HG02571 (cell line): ENCODE measurements at regions not wholly inside any gene's neighbourhood (a gene's known extent, or its start where the extent isn't known, plus 50 kb on each side); places are given as distances from the start of the nearest gene placed in this dataset.

Source experiments
- ATAC-seq: cut with Tn5 transposase; IDR thresholded peaks from one replicate; pipeline ENCODE4 v1.9.1; 2021; ENCODE audit warnings: mild to moderate bottlenecking, moderate library complexity; ENCODE audit not compliant: unreplicated experiment

DNA sequence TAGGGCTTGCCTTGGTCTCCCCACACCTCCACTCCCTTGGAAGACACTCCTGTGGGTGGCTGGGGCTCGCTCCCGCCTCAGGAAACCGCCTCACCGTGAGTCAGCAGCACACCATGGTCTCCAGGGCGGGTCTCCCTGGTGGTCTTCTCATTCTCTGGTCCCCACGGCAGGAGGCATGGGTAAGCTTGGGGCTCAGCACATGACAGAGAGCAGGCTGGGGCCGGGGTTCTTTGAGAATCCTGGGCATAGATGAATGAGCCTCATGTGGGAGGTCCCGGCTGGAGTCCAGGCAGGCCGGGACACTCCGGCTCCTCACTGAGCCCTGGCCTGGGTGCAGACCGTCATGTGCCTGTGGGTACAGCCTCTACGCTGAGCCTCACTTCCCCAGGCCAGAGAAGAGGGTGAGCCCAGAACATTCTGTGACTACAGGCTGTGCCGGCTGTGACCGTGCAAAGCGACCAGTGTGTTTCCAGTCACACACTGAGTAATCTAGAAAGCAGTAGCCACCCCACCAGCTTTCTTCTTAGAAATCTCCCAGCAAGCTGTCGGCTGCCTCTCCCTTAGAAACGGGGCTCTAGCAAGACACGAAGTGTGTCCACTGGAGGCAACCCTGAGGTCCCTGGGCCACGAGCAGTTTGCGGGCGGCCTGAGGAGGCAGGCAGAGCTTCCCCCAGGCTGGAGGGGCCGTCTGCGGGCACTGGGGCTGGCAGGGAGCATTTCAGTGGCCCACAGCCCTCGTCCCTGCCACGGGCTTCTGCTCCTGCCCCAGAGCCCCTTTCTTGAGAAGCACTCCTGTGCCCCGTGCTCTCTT is 93.1 kb downstream of the RHOB start:
- no peak for ATAC-seq

DNA sequence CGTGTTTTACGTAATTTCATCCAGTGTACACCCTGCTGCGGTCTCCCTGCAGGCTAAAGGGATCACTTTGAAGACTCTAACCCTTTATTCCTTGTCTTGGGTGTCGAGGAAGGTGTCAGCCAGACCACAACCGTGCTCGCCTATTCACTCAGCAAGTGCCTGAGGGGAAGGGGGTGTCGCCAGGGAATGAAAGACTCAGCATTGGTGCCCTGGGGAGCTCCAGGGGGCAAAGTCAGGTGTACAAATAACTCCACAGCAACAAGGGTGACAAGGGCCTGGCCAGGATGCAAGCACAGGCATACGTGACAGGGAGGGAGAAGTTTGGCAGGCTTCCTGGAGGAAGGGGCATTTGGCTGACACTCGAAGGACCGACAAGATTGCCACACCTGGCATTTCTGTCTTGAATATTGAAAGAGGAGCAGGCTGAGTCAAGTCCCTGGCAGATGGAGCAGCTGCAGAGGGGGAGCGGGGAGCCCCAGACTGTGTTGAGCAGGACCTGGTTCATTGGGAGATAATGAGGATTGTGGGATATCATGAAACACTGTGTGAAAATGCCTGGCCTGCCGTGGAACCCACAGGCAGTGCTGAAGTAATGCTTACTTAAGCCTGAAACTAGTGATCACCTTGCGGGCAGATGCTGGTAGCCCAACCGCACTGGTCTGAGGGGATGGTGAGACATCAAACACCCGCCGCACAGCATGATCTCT is 93.9 kb downstream of the RHOB start:
- ATAC-seq = no peak

DNA sequence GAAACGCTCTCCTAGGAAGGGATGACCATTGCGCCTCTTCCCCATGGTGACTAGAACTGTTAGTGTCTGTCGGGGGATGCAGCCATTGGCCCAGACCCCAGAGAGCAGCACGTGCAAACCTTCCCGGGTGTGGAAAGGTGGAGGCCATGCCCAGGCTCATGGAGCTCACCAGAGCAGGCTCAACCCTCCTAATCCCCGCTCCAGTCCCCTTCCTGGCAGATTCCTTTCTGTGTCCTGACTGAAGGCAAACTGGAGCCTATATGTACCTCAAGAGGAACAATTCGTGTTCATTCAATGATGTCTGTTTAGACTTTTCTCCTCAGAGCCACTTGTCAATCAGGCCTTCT is 94.4 kb downstream of the RHOB start:
- no peak for ATAC-seq

DNA sequence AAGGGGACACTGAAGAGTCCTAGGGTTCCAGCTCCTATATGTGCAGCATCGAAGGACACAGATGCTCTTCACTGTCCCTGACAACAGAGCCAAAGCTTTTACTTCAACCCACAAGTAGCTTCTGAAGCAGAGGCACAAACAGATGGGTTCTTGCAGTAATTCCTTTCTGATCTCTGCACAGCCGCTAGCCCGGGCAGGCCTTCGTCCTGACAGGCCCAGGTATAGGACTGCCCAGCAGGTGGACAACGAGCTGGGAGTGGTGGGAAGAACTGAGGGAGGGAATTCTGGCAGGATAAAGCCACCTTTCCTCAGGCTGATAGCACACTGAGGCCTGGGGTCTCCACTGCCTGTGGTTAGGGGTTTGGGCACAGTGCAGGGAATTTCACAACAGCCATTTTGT is 94.8 kb downstream of the RHOB start:
- no peak for ATAC-seq

DNA sequence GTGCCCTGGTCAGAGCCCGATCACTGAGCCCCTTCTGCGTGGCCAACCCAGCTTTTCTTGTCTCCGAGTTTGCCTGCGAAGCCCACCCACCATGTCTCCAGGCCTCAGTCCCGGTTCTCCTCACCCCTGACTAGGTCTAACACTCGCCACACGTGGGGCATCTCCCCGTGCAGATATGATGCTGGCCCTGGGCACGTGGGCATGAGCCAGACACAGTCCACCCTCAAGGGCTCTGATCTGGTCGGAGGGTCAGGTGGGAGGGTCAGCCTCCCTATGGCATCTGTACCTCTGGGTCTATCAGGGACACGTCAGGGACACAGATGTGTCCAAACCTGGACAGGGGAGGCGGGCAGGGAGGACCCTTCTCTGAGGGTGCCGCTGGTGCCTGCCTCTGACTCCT is 95.4 kb downstream of the RHOB start:
- ATAC-seq = no peak

DNA sequence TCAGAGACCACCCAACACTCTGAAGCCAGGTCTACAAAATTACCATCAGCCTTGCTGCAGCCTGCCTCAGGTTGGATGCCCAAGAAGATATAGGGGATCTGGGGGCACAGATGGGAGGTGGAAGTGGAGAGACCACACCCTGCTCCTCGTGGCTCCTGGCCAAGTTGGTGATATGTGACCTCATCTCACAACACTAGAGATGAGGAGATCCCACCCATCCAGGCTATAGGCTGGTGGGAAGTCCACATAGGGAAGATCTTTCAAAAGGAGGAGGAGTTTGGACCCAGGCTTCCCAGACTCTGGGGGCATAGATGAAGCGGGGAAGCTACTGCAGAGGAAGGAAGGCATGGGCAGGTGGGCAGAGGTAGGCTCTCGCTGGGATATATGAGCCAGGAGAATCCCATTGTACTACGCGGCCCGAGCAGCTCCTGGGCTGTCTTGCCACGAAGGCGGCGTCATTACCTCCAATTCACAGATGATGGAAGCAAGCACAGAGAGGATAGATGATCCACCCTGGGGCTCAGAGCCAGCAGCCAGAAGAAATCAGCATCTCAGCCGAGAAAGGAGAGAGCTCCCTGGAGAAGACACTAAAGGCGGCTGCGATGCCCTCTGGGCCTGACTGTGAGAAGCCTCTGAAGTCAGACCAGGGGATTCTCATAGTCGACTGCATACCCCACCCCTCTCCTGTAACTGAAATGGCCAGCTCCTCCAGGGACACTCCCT is 96.0 kb downstream of the RHOB start:
- ATAC-seq = no peak

DNA sequence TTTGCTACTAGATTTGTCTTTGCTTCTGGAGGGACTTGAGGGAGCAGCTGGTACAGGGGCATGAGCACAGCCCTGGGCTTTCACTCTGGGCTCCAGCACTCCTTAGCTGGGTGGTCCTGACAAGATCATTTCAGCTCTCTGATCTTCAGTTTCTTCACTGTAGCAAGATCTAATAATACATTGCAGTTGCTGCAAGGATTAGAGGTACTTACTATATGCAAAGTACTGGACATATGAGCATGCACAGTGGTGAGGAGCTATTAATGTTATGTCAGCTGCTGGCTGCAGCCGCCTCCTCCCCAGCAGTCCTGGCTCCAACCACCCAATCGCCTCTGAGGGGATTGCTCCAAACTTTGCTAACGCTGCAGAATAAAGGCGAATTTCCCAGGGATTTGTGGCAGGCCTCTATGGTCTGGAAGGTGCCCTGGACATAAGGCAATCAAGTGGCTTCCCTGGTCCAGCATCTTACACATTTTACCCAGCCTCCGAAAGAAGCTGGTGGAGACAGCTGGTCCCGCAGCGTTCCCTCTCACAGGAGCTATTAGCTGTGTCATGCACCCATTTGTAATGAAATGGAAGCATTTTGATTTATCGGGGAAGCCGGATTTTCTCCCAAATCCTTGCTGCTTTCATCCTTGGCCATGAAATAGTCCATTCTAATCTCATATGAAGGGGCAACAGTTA is 96.7 kb downstream of the RHOB start:
- no peak for ATAC-seq

DNA sequence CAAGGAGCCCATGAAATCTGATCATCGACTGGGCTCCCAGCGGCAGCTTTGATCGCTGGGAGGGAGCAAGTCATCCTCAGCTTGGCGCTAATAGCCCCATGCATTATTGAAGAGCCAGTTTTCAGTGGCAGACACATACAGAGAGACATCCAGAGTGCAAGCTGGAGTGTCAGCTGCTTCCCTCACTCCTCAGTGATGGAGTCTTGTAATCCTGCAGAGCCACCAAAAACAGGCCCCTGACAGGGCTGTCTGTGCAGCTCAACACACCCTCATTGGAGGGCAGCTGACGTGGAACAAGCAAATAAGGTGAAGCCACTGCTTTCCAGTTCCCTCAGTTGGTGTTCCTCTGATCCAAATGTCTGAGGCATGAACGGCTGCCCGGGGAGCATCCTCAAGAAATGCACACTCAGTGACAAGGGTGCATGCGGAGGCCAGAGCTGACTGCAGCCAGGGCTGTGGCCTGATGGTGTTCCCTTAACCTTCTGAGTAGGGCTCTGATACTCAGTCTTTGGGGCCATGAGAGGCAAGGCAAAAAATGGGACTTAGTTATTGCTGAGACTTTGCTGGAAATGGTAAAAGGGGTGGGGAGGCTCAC is 97.4 kb downstream of the RHOB start:
- ATAC-seq = no peak

DNA sequence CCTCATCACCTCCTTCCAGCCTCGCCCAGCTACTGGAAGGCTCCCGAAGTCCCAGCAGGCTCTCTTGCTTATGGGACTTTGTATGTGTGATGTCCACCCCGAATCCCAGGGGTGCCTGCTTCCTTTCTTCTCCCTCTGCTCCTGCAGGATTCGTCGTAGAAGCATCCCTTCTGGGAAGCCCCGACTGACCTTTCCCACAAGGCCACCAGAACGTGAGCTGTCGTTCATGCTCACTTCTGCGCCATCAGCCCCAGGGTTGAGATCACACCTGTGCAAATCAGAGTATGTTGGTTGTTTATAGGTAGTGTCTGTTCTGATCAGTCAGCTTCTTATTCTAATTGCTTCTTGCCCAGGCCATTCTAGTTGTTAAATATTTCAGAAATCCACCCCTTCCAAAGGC is 101.8 kb downstream of the HS1BP3 start:
- ATAC-seq = no peak

DNA sequence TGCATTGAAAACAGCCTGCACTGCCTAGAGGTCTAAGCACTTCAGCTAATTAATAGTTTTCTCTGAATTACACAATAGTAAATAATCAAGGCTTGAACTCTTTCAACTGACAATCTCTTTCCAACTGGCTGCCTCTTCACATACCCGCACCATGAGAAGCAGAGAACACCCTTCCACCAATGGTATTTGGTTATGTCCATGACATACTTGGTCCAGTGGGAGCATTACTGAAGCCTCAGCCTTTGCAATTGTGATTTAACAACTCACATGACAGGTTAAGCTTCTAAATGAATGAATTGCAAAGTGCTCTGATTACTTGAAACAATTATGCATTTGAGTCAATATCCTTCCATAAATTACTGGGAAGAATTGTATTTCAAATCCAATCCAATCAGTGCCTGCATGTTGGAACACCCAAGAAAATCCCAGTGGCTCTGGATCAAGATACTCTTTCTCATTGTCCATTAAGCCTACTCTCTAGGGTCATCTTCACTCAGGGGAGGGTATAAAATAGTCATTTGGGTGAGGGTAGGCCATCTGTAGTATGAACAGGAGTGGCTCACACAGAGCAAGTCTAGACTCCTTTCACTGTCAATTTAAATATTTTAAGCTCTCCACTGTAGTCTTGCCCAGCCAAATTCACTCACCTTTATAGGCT is 101.1 kb downstream of the HS1BP3 start:
- ATAC-seq = no peak

DNA sequence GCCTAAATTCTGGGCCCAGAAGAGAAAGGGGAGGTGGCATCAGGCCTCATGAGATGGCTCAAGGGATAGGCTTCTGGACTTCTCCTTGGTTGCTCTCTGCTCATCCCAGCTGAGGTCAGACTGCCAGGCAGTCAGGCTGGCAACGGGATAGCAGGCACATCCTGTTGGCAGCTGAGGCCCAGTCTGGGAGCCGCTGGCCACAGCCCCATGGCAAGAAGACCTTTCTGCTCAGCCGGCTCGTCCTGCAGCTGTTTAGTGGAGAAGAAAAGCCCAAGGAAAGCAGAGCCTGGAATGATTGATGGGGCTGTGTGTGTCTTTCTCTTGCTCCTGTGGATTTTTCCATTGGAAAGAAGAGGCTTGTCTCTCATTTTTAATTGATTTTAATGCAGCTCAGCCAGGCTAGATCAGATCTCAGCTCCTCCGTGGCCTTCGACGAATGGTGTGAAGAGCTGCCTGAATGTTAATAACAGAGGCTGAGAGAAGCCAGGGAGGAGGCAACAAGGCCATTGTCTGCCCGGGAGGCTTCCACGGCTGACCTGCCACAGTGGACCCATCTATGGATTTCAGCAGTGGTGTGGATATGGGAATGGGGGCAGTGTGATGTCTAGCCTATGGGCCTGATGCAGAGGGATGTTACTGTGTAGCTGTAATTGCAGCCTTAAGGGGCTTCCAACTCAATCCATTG is 99.5 kb downstream of the HS1BP3 start:
- ATAC-seq = no peak

DNA sequence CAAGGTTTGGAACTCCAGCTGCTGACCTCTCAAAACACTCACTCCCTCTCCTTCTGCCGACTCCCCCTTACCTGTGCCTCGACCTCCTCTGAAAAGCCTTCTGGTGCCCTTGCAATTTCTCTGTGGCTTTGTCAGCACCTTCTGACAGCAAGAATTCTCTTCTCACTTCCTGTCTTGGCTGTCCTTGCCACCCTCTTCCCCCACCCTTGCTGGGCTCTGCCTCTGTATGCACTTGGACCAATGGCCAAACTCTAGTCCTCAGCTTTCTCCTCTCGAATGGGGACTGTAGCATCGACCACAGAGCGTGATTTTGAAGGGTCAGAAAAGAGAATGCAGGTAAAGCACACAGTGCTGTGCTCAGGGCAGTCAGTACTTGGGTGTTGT is 99.0 kb downstream of the HS1BP3 start:
- no peak for ATAC-seq

DNA sequence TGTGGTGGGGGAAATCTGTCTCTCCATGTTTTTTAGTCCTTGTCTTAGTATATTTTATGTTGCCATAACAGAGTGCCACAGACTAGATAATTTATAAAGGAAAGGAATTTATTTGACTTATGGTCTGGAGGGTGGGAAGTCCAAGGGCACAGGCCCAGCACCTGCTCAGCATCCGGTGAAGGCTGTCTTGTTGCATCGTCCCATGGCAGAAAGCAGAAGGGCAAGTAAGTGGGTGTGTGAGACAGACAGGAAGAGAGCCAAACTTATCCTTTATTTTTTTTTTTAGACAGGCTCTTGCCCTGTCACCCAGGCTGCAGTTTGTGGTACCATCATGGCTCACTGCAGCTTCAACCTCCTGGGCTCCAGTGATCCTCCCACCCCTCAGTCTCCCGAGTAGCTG is 98.1 kb downstream of the HS1BP3 start:
- ATAC-seq = no peak

DNA sequence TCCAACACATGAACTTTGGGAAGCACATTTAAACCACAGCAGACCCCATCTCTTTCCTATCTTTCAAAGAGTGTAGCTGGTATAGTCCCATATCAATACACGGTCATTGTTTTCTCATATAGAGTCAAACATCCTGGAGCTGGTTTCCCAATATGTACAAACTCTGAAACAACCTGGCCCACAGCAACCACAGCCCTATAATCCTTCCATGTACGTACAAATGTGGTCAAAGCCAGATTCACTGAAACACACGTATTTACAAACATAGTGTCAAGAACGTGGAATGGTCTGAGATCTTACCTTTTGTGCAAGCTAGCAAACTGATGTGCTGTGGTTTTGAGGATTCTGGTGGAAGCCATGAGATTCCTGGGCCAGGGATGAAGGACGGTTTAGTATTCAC is 97.3 kb downstream of the HS1BP3 start:
- ATAC-seq = no peak

DNA sequence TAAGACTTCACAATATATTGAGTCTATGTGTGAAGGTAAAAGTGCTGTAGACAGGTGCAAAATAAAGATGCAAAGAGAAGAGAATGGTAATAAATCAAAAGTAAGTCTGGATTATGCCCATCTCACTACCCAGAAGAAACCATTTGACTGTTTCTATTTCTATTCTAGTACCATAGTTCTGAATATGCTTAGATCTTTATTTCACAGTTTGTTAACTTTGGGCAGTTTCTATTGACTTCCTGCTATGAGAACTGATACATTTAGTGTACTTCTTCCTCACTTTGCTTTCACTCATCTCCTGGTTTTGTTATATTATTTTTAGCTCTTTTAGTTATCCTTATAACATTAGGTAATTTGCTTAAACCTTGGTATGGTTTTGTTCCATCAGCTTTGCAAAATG is 94.9 kb downstream of the HS1BP3 start:
- no peak for ATAC-seq

DNA sequence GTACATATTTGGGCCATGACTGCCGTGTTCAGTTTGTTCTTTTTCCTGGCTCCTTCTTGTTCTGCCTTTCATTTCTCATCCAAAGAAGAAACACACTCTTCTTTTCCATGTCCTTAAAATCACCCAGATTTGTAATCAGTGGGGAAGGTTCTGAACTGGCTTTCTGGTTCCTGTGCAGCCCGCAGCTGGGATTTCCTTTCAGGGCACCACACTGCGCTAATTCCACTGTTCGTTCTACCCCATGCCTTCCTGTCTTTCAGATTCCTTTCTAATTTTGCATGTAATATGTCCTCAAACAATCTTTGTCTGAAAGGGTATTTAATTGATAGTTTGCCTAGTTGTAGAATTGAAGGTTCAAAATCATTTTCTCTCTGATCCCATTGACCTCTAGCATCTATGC is 94.1 kb downstream of the HS1BP3 start:
- no peak for ATAC-seq

DNA sequence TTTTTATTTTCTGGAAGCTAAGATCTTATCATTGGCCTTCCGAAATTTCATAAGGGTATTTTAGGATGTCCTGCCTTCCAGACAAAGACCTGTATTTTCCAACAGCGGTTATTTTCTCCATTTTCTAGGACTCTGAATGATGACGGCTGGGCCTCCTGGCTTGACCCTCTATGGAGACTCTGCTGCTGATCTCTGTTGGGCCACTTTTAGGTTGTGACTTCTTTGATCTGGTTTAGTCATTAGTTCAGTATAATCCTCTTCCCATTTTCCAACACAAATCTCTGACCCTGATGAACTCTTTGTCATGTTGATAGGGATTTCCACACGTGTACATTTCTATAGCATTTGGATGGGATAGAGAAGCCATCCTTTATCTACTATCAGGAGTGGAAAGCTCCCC is 93.7 kb downstream of the HS1BP3 start:
- ATAC-seq = no peak

DNA sequence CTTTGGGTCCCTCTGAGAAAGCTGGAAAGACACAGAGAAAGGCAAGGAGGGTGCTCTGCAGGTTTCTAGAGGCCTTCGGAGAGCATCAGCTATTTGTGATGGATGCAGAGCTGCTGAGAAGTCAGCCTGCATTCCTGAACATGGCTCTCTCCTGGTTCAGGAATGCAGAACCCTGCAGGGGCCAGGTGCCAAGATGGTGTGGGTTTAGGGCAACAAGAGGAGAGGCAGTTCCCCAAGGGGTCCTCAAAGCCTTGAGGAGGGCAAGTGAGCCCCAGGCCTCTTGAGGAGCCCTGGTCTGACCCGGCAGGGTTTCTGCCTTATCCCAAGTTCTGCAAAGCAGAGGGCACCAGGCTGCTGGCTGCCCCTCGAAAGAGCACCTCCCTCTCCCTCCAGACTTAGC is 93.3 kb downstream of the HS1BP3 start:
- no peak for ATAC-seq

DNA sequence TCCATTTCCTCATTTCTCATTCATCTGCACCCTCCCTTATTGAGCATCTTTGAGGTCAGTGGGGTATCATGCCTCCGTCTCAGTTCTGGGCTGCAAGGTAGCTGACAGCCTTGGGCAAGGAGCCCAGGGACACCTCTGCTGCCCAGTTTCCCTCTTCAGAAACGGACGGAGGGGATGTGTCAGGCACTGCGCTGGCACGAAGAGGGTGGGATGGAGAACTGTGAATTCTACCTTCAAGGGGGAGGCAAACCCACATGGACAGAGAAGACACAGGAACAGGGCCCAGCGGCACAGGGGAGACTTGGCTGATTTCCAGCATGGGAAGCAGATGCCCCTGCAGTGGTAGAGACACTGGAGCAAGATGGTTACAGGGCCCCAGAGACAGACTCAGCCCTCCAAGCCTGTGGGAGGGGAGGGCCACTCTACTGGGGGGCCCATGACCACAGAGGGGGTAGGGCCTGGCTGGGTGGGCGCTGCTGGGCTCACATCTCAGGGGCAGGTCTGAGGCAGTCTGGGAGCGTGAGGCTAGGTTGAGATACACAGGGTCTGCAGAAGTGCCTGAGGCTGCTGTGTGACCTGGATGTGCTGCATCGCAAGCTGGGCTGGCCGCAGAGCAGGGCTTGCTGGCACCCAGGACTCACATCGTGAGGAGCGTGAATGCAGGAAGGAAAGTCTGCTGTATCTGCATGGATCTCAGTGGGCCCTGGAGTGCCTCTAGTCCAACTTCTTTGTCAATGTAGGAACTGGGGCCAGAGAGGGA is 92.3 kb downstream of the HS1BP3 start:
- ATAC-seq = no peak
